NCI-H748 (cell line): ENCODE measurements at regions not wholly inside any gene's neighbourhood (a gene's known extent, or its start where the extent isn't known, plus 50 kb on each side); places are given as distances from the start of the nearest gene placed in this dataset.
"Not testable (repeated sequence)": the region's sequence is repeated elsewhere in the genome, so short reads cannot be mapped to it uniquely, and the experiment has no call there.

ENCODE experiments used
- DNase-seq: peaks from one replicate; lab custom pipeline; 2025; ENCODE audit not compliant: unreplicated experiment; lab: John Stamatoyannopoulos, UW

DNA sequence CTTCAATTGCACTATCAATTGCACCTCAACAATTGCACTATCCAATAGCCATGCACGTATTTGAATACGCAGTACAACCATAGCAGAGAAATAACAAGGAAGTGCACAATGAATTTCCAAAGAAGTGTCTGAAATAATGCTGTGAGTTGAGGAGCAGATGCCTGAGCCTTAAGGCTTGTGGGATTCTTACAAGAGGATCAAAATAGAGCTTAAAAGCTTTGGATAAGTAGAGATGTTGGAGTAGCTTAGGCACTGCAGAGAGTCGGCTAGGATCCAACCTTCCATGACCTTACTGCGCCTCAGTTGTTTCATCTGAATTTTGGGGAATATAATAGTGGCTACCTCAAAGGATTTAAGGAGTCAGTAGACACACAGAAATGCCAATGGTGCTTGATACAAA, 196.1 kb upstream of the FLRT2 start:
- DNase-seq: no peak

DNA sequence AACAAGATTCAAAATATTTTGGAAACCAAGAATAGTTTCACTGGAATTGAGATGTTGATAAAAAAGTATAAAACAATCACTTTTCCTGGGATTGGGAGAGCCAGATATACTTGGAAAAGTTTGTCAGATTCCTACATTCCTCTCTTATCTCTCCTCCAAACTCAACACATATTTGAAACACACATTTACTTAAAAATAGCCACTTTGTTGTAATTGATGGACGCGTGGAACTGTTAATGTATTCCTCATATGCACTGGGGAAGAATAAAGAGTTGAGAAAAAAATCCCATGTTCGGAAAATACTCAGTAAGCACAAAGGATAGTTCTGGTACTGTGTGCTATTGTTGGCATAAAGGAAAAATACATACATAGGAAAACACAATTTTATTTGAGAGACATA, 195.6 kb upstream of the FLRT2 start:
- DNase-seq: no peak

DNA sequence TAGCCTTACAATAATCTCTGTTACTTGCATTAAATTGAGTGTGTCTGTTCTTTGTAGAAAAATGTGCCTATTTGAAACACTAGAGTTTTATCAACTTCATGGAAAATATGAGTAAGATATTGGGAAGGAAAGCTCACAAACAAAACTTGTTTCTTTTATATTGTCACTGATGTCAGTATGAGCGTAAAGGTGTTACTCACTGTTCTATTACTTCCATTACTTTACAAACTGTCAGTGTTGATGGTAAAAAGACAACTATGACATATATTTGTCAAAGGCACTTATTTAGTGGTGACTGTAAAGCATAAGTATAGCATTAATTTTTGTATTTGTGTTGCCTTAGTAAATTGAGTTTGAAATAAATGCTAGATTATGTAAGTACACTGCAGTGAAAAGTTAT, 193.7 kb upstream of the FLRT2 start:
- DNase-seq: no peak

DNA sequence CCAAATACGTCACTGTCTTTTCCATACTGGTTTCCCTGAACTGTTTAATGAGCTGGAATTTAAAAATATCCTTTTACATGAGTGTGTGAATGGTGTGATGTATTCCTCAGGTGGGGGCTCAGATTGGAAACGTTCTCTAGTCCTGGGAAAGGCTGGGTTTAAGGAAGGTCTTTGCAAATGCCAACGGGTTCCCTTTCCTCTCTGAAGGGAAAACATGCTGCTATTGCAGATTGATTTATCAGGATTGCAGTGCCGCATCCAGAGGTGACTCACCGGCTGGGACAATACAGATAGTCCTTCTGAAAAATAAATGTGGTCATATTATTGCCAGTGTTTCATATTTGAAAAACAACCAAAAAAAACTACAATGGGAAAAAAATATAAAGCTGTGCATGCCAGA, 193.1 kb upstream of the FLRT2 start:
- DNase-seq: no peak

DNA sequence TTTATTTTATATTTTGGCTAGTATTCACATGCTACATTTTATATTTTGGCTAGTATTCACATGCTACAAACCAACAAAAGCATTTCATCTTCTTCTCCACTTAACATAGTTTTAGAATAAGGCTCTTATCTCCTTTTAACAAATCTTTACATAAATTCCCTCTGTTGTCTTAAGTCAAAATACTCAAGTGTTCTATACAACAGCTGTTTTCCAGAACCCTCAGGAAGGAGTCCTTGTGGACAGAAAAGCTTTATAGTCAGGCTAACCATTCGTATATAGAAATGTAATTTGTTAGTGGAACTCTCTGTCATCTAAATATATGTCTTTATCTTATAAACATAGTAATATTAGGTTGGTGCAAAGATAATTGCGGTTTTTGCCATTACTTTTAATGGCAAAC, 191.0 kb upstream of the FLRT2 start:
- no peak for DNase-seq

DNA sequence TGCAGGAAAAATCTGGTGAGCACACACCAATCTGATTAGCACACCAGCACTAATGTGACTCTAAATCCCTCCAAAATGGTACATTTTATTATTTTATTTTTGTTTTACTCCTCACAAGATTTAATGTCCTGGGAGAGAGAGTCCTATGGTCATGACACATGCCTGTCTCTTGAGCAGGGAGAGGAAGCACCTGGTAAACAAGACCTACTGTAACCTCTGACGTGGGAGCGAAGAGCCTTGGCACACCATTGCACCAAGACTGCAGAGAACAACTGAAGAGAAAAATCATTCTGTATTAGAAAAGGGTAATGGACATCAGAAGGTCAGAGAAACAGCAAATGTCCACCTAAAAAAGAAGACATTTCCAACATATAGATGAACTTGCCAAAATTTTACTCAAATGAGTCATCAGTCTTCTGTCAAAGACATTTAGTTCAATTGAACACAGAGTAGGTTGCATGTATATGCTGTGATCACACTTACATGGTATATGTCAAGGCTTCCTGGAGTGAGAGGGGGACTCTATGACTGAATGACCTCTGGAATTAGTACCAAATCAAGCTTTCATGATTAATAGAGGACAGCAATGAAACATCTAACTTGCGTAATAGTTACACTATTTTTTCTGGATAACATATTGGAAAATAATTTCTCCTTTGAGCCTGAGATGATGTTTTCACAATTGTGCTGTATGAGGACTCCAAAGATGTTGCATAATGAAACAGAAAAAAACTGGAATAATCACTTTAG, 186.9 kb upstream of the FLRT2 start:
- no peak for DNase-seq

DNA sequence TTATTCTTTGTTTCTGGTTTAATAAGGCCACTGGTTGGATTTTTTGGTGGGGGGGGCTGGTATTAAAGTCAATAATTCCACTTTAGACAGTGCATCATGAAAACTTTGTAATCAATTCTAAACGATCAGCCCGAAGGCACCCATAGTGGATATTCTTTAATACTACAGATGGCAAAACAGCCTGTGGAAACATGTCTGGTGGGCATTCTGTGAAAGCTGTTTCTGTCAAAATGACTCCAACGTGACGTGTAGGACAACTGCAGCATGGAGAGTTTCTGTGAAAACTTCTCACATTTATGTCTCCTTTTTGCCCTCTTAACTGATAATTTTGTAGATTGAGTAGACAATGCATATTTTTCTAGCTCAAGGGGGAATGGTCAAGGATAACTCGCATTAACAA, 185.8 kb upstream of the FLRT2 start:
- no peak for DNase-seq

DNA sequence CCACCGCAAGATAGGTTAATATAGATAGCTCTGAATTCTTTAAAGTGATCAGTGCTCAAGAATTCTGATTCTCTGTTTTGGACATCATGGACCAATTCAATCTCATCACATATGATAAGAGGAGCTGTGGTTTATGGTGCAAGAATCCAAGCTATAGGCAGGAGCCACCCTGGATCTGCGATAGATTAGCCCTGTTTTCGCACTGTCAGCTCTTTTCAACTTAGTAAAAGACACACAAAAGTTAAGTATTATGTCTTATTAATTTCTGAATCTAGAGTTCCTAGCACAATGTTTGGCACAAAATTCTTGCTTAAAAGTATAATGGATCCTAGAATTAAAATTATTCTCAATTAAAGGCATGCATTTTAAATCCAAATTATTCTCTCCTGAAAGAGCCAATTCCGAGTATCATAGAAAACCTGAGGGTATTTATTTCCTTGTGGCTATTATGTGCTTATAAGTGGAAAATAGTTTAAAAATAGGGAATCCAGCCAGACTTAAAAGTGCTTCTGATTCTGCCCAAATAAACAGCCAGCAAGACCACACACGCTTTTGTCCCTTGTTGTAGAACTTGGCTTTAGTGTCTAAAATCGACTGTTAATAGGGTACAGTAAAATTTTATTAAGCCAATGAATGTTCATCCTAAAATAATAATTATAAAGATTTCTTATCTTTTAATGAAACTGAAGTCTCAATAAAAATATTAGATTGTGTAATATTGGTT, 184.9 kb upstream of the FLRT2 start:
- DNase-seq: no peak

DNA sequence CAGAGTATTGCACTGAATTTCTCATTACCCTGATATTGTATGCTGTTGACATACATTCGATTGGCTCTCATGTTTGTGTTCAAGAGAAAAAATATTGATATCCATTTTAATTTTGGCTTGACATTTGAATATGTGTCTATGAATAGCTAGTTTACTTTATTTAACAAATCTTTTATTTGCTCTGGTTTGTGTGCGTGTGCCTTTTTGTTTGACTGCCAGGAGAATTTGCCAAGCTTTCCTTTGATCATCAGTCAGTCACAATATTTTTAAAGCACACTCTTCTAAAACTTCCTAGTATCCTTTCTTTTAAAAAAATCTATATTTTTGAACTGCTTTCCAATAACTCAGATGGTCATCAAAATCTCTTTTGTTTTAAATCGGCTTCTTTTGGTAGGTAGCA, 179.3 kb upstream of the FLRT2 start:
- no peak for DNase-seq

DNA sequence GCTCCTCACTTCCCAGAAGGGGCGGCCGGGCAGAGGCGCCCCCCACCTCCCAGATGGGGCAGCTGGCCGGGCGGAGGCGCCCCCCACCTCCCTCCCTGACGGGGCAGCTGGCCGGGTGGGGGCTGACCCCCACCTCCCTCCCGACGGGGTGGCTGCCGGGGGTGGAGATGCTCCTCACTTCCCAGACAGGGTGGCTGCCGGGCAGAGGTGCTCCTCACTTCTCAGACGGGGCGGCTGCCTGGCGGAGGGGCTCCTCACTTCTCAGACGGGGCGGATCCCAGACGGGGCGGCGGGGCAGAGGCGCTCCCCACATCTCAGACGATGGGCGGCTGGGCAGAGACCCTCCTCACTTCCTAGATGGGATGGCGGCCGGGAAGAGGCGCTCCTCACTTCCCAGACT, 177.4 kb upstream of the FLRT2 start:
- DNase-seq: not testable (repeated sequence)

DNA sequence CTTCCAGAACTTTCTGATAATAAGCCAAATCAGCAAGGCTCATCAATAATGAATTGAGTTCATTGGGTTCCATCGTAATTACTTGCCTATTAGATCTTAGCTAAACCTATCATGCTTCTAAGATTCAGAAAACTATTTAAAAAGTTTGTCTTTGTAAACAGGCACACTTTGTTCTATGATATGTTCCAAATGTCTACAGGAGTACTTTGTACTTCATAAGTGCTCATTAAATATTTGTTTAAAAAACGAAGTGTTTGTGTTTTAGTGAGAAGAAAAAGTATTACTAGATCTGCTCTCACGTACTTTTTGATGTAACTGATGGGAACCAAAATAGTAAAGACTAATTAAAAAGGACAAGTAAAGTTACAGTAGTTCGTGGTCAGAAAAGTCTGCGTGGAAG, 172.8 kb upstream of the FLRT2 start:
- no peak for DNase-seq

DNA sequence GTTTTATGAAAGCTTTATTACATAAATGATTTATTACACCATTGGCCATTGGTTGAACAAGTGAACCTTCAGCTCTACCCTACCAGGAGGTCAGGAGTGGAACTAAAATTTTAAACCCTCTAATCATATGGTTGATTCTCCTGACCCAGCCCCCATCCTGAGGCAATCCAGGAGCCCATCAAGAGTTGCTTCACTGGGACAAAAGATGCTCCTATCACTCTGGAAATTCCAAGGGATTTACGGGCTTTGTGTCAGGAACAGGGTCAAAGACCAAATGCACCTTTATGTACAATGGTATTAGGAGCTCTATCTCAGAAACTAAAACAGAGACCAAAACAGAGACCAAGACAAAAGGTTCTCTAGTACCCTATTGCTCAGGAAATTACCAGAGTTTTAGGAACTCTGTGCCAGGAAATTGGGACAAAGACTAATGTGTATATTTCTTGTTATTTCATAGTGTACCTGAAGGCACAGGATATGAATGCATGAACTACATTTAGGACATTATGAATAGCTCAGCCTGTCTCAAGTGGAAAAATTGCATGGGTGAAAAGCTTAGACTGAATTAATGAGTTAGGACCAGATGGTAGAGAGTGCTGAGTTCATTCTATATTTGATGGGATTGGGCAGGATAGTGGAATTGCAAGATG, 171.7 kb upstream of the FLRT2 start:
- DNase-seq: no peak

DNA sequence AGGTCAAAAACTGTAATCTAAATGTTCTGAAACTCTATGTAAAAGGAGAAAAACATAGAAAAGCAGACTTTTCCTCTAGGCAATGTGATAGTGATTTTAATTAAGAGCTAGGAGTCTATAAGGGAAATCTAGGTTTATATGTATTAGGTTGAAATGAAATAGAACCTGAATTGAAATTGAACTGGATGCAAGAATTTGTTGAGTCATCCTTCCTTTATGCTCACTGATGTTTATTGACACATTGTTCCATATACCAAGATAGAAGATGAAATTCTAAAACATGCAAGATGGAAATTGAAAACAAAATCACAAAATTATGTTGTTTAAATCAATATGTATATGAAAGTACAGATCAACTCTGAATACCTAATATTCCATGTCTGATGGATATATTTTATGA, 170.4 kb upstream of the FLRT2 start:
- DNase-seq: no peak

DNA sequence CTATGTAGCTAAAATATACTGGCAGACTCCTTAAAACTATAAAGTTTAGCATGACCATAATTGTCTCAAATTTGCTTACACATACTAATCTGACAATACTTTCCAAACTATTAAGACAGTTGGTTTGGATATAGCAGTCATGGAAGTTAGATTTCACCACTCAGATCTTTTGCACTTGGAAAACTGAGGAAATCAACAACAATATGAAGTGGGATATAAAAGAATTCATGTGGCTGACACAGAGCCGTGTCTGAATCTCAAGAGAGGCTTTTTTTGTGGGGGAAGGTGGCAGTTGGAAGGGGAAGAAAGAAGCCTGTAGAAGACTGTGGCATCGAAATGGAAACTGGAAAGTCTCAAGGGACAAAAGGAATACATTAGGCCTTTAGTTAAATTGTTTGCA, 166.6 kb upstream of the FLRT2 start:
- DNase-seq: no peak

DNA sequence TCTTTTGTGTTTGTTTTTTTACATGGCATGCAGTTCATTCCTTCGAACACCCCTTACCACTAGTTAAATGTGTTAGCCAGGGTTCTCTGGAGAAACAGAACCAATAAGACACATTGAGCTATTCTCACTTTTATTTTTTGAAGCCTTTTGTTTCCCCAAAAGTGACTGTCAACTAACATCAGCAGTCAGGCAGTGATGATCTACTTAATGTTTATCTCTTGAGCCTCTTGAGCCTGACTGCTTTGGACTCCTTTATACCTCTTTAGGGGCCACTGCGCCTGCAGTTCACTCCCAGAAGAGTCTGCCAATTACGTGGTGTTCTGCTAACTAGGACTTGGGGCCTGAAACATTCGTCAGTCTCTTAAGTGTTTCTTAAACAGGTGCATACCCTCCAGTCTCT, 163.7 kb upstream of the FLRT2 start:
- no peak for DNase-seq

DNA sequence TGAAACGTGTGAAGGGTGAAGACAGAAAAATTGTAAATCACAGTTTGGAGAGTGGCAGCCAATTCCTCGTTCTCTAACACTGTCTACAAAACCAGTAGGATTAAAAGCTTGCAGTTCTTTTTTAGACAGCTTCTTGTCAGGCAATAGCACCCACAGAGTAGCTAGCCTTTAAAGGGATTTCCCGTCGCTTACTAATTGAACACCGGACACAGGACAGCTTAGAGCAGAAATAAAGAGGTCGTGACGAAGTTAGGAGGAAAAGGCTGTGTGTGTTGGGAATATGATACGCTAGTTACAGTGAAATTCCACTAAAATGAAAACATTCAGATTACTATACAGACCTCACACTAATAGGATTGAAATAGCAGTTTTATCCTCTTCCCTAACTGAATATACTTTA, 149.1 kb upstream of the FLRT2 start:
- DNase-seq: no peak

DNA sequence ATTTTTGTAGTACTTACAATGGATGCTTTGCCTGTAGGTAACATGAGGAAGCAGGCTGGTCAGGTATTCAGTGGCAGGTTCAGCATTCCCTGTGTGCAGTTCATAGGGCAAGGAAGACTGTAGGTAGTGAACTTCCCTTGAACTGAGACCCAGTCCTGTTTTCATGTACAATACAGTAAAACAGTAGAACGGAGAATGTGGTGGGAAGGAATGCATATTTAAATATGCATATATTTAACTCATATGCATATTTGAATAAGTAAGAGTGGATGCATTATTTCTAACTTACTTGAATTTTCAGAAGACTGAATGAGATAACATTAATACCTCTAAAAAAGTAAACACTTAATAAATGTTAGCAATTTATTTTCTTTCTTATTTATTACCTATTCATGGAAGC, 147.6 kb upstream of the FLRT2 start:
- no peak for DNase-seq

DNA sequence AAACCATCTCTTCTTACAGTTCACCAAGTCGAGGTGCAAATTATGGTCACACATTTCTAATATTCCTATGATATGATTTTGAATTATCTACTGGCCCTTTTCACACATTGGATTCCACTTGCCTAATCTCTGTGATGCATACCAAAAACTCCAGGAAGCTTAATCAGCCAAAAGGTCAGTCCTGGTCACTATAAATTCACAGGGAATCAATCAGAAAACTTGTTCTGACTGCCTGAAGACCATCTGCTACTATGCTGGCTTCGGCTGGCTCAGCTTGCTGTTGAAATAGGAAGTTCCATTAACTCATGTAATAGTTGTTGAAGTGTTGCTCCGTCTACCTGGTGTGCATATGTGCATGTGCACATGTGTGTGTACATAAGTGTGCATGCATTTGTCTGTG, 142.8 kb upstream of the FLRT2 start:
- DNase-seq: no peak

DNA sequence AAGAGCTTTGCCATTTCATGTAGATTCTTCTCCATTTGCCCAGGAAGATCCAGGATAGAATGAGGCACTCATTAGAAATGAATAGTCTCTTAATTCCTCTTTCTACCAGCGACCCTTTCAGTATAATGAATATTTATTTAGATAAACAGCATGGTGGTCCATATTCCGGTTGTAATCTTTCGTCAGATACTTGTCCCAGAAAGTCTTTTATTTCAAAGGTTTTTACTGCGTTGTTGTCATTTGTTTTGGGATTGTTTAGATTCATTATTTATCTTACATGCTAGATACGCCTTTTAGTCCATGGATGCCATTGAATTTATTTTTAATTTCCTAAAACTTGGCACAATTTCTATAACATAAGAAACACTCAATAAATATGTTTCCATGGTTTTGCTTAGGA, 139.7 kb upstream of the FLRT2 start:
- DNase-seq: no peak

DNA sequence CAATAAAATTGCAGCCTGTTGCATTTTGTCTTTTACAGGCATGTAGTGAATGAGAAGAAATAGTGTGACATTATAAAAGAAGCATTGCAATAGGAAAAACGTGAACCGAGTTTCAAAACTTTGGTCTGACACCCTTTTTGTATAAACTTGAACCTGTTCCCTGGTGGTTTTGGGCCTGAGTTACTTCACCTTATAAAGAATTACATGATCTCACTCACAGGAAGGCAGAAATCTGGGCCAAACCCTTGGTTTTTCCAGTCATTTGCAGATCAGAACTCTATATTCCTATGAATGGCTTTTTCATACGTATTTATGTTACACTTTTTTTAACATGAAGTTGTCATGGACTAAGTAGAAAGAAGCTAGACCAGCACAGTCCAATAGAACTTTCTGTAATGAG, 138.5 kb upstream of the FLRT2 start:
- DNase-seq: no peak

DNA sequence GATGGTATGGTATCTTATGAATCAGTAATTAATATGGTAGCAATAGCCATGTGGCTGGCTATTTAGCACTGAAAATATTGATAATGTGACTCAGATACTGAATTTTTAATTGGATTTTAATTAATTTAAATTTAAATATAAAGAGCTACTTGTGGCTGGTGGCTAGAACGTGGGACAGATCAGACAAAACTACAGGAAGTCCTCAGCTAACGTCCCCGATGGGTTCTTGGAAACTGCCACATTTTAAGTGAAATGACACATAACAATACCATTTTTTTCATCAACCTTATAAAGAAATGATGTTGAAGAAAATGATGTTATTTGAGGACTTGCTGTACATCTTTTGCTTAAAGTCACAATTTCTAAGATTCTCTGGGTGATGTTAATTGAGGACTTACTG, 138.1 kb upstream of the FLRT2 start:
- no peak for DNase-seq

DNA sequence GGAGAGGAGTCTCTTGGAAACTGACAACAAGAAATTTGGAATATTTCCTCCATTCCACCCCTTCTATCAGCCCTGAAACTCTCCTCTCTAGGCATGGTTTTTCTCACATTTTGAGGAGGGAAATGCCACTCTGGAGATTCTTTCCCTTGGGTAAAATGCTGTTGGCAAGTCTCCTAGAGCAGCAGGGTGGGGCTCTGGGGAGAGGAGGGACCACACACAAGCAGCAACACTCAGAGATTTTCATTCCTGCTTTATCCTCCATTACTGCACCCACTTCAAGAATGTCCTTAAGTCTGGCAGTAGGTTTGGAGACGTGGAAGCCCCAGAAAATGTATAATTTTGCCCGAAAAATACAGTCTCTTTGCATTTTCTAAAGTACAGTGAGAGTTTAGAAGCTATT, 130.8 kb upstream of the FLRT2 start:
- no peak for DNase-seq
